Tibial artery (tissue), 4 donors: ENCODE measurements at regions not wholly inside any gene's neighbourhood (a gene's known extent, or its start where the extent isn't known, plus 50 kb on each side); places are given as distances from the start of the nearest gene placed in this dataset.
"Not testable (repeated sequence)": the region's sequence is repeated elsewhere in the genome, so short reads cannot be mapped to it uniquely, and the experiment has no call there.

Experiments
- DNase-seq, 2 donors: peaks; one replicate each; pipeline ENCODE4 v3.0.0-alpha.2; 2019
- H3K27ac ChIP-seq, 2 donors: fragments of 200-600 bp; sonication (generic) in 1 of 2; 1 replicate in 1 of 2; 2 replicates in 1 of 2; pipeline ENCODE4 v1.5.1; 2018 to 2019; ENCODE audit warnings: mild to moderate bottlenecking in 1 of 2
- H3K27me3 ChIP-seq, 2 donors: fragments of 200-600 bp; sonication (generic) in 1 of 2; one replicate each; pipeline versions ENCODE4 v1.5.1 to v1.6.0; 2016 to 2019
- H3K36me3 ChIP-seq, 3 donors: fragments of 200-600 bp; sonication (generic) in 2 of 3; one replicate each; pipeline ENCODE4 v1.5.1; 2016 to 2019; ENCODE audit warnings: mild to moderate bottlenecking in 2 of 3
- H3K4me1 ChIP-seq, 4 donors: fragments of 200-600 bp; sonication (generic) in 2 of 4; 1 replicate in 3 of 4; 2 replicates in 1 of 4; pipeline ENCODE4 v1.5.1; 2016 to 2019
- H3K4me3 ChIP-seq, 2 donors: fragments of 200-600 bp; sonication (generic) in 1 of 2; 1 replicate in 1 of 2; 2 replicates in 1 of 2; pipeline ENCODE4 v1.5.1; 2018 to 2019; ENCODE audit warnings: mild to moderate bottlenecking in 2 of 2
- H3K9me3 ChIP-seq, 3 donors: fragments of 200-600 bp; sonication (generic) in 1 of 3; one replicate each; pipeline ENCODE4 v1.5.1; 2016 to 2019
- CTCF ChIP-seq, 2 experiments: fragments of 200-600 bp in 1 of 2; fragments of 450-650 bp in 1 of 2; IDR thresholded peaks; one replicate each; pipeline ENCODE4 v1.5.1; 2017 to 2019; ENCODE audit warnings: antibody characterized with exemption in 2 of 2, mild to moderate bottlenecking in 1 of 2, moderate library complexity in 1 of 2
- intact Hi-C: fragments of 100-400 bp; cut with DNase I; formaldehyde crosslinking; loops from one replicate; pipeline ENCODE4 v1.15.0; 2023; ENCODE audit warnings: low total_unique reads

GRCh38 chr1:87403061-87403820, 74.6 kb downstream of the LMO4 start:
- no peaks in the 10 kb centered on the region for H3K27me3 ChIP-seq
- H3K4me3 ChIP-seq: no peak overlapping the region
- intact Hi-C loops: no loop called here
- no peak overlapping the region for H3K27ac ChIP-seq
- no peak for TF ChIP-seq CTCF (IDR thresholded peaks at IDR 0.05)
- H3K36me3 ChIP-seq: no peaks in the 10 kb centered on the region
- H3K9me3 ChIP-seq: no peaks in the 10 kb centered on the region
- H3K4me1 ChIP-seq: no peaks in the 10 kb centered on the region
- no peak for DNase-seq

GRCh38 chr1:87404296-87404695, 75.6 kb downstream of the LMO4 start:
- no peak for DNase-seq
- no peak overlapping the region for H3K27ac ChIP-seq
- no peaks in the 10 kb centered on the region for H3K27me3 ChIP-seq
- no peaks in the 10 kb centered on the region for H3K9me3 ChIP-seq
- H3K36me3 ChIP-seq: no peaks in the 10 kb centered on the region
- intact Hi-C loops: no loop called here
- no peak for TF ChIP-seq CTCF (IDR thresholded peaks at IDR 0.05)
- no peak overlapping the region for H3K4me3 ChIP-seq
- H3K4me1 ChIP-seq: no peaks in the 10 kb centered on the region

GRCh38 chr1:87408665-87409248, 80.1 kb downstream of the LMO4 start:
- no peaks in the 10 kb centered on the region for H3K36me3 ChIP-seq
- H3K4me3 ChIP-seq: no peak overlapping the region
- no peaks in the 10 kb centered on the region for H3K27me3 ChIP-seq
- H3K4me1 ChIP-seq: no peaks in the 10 kb centered on the region
- intact Hi-C loops: no loop called here
- no peak for DNase-seq
- no peaks in the 10 kb centered on the region for H3K9me3 ChIP-seq
- no peak for TF ChIP-seq CTCF (IDR thresholded peaks at IDR 0.05)
- no peak overlapping the region for H3K27ac ChIP-seq

- H3K9me3 ChIP-seq: no peaks in the 10 kb centered on the region
- DNase-seq: no peak
- no peak for TF ChIP-seq CTCF (IDR thresholded peaks at IDR 0.05)
- no peak overlapping the region for H3K27ac ChIP-seq
- no peaks in the 10 kb centered on the region for H3K4me1 ChIP-seq
- intact Hi-C loops: no loop called here
- no peak overlapping the region for H3K4me3 ChIP-seq
- no peaks in the 10 kb centered on the region for H3K36me3 ChIP-seq
- H3K27me3 ChIP-seq: no peaks in the 10 kb centered on the region
Observed at GRCh38 chr1:87410776-87411480, 82.2 kb downstream of the LMO4 start.

GRCh38 chr1:87413846-87414245, 85.2 kb downstream of the LMO4 start:
- H3K4me3 ChIP-seq: not testable (repeated sequence)

GRCh38 chr1:87418048-87418447, 89.4 kb downstream of the LMO4 start:
- intact Hi-C loops: no loop called here
- H3K27ac ChIP-seq: no peak overlapping the region
- DNase-seq: no peak
- H3K9me3 ChIP-seq: no peaks in the 10 kb centered on the region
- no peaks in the 10 kb centered on the region for H3K36me3 ChIP-seq
- H3K4me1 ChIP-seq: no peaks in the 10 kb centered on the region
- H3K4me3 ChIP-seq: no peak overlapping the region
- no peak for TF ChIP-seq CTCF (IDR thresholded peaks at IDR 0.05)
- no peaks in the 10 kb centered on the region for H3K27me3 ChIP-seq

More at GRCh38 chr1:87413846-87414245, 85.2 kb downstream of the LMO4 start:
- H3K27ac ChIP-seq, DNase-seq, intact Hi-C loops, H3K27me3 ChIP-seq, H3K36me3 ChIP-seq, H3K4me1 ChIP-seq, H3K9me3 ChIP-seq: not testable (repeated sequence)
